GM23338 (cell line): ENCODE measurements at regions not wholly inside any gene's neighbourhood (a gene's known extent, or its start where the extent isn't known, plus 50 kb on each side); places are given as distances from the start of the nearest gene placed in this dataset.

Experiments used
- ATAC-seq: fragments of 200-7000 bp; cut with Tn5 transposase; 3 replicates; pipeline ENCODE4 v1.9.1; 2020
- DNase-seq: peaks from one replicate; pipeline ENCODE4 v3.0.0-alpha.2; 2015; ENCODE audit warnings: low spot score
- H2AFZ ChIP-seq: fragments of 200-600 bp; sonication (generic); 2 replicates; pipeline ENCODE4 v1.8.0; 2016; ENCODE audit warnings: antibody characterized with exemption, mild to moderate bottlenecking, moderate library complexity
- H3F3A ChIP-seq: fragments of 200-600 bp; sonication (generic); replicated peaks from 2 replicates; pipeline ENCODE4 v1.8.0; 2017; ENCODE audit warnings: antibody characterized with exemption, mixed run types, low read depth
- H3K27ac ChIP-seq: fragments of 200-600 bp; sonication (generic); 2 replicates; pipeline ENCODE4 v1.6.1; 2016; ENCODE audit warnings: low read depth
- H3K27me3 ChIP-seq: fragments of 200-600 bp; sonication (generic); 2 replicates; pipeline ENCODE4 v1.8.0; 2016; ENCODE audit warnings: mild to moderate bottlenecking, mixed run types, moderate library complexity; ENCODE audit not compliant: insufficient read depth
- H3K36me3 ChIP-seq: fragments of 200-600 bp; sonication (generic); 2 replicates; pipeline ENCODE4 v1.8.0; 2016; ENCODE audit warnings: mild to moderate bottlenecking; ENCODE audit not compliant: insufficient read depth
- H3K4me1 ChIP-seq: fragments of 200-600 bp; sonication (generic); 2 replicates; pipeline ENCODE4 v1.8.0; 2016; ENCODE audit warnings: mild to moderate bottlenecking, moderate library complexity; ENCODE audit not compliant: insufficient read depth
- H3K4me2 ChIP-seq: fragments of 200-600 bp; sonication (generic); 2 replicates; pipeline ENCODE4 v1.7.1; 2017; ENCODE audit warnings: mixed run types
- H3K4me3 ChIP-seq: fragments of 200-600 bp; sonication (generic); 2 replicates; pipeline ENCODE4 v1.6.1; 2016; ENCODE audit warnings: mixed run types
- H3K79me2 ChIP-seq: fragments of 200-600 bp; sonication (generic); replicated peaks from 2 replicates; pipeline ENCODE4 v1.8.0; 2017; ENCODE audit warnings: mild to moderate bottlenecking; ENCODE audit not compliant: insufficient read depth
- H3K9me2 ChIP-seq: fragments of 200-600 bp; sonication (generic); 2 replicates; pipeline ENCODE4 v1.8.0; 2017; ENCODE audit not compliant: insufficient read depth
- H4K20me1 ChIP-seq: fragments of 200-600 bp; sonication (generic); replicated peaks from 2 replicates; pipeline ENCODE4 v1.8.0; 2017; ENCODE audit warnings: mild to moderate bottlenecking; ENCODE audit not compliant: insufficient read depth
- H3K27ac Mint-ChIP-seq: 2 replicates; pipeline ENCODE4 v1.8.0; 2020; ENCODE audit warnings: inconsistent platforms, mild to moderate bottlenecking, moderate library complexity, mixed read lengths
- H3K27me3 Mint-ChIP-seq: 3 replicates; pipeline ENCODE4 v1.8.0; 2022; ENCODE audit warnings: low read depth, mild to moderate bottlenecking, moderate library complexity, mixed read lengths, inconsistent platforms; ENCODE audit not compliant: insufficient read depth, poor library complexity
- H3K36me3 Mint-ChIP-seq: 3 replicates; pipeline ENCODE4 v1.8.0; 2021; ENCODE audit warnings: low read depth, mild to moderate bottlenecking, inconsistent platforms, moderate library complexity, mixed read lengths
- H3K4me1 Mint-ChIP-seq: 3 replicates; pipeline ENCODE4 v1.8.0; 2020; ENCODE audit warnings: mild to moderate bottlenecking, inconsistent platforms, mixed read lengths
- H3K4me3 Mint-ChIP-seq: 3 replicates; pipeline ENCODE4 v1.8.0; 2021; ENCODE audit warnings: moderate library complexity, mild to moderate bottlenecking, inconsistent platforms, mixed read lengths
- H3K9me3 Mint-ChIP-seq: 3 replicates; pipeline ENCODE4 v1.8.0; 2020; ENCODE audit warnings: moderate library complexity, mild to moderate bottlenecking, inconsistent platforms, mixed read lengths
- CREB1 ChIP-seq: fragments of 250-450 bp; sonication (Bioruptor Pico); IDR thresholded peaks from 2 replicates; pipeline ENCODE4 v1.5.0; 2020; ENCODE audit warnings: low read depth, mild to moderate bottlenecking, moderate library complexity
- CTCF ChIP-seq, 2 experiments: fragments of 200-600 bp in 1 of 2; sonication (generic) in 1 of 2; conservative IDR thresholded peaks; 2 replicates each; pipeline versions ENCODE4 v1.5.1 to v1.6.1; 2016 to 2017; ENCODE audit warnings: antibody characterized with exemption in 2 of 2, low read depth in 2 of 2, mild to moderate bottlenecking in 2 of 2, moderate library complexity in 1 of 2
- ETS1 ChIP-seq: IDR thresholded peaks from 2 replicates; pipeline ENCODE4 v1.6.1; 2016; ENCODE audit warnings: antibody characterized with exemption
- EZH2 ChIP-seq: fragments of 200-600 bp; sonication (generic); IDR thresholded peaks from one replicate; pipeline ENCODE4 v1.8.0; 2017; ENCODE audit warnings: antibody characterized with exemption, mild to moderate bottlenecking, low read depth; ENCODE audit not compliant: unreplicated experiment
- EZH2phosphoT487 ChIP-seq: fragments of 200-600 bp; sonication (generic); IDR thresholded peaks from one replicate; pipeline ENCODE4 v1.8.1; 2018; ENCODE audit warnings: antibody characterized with exemption; ENCODE audit not compliant: unreplicated experiment
- JUNB ChIP-seq: IDR thresholded peaks from one replicate; pipeline ENCODE4 v1.6.1; 2016; ENCODE audit warnings: antibody characterized with exemption; ENCODE audit not compliant: unreplicated experiment
- NANOG ChIP-seq: IDR thresholded peaks from 2 replicates; pipeline ENCODE4 v1.6.1; 2016; ENCODE audit warnings: antibody characterized with exemption, borderline replicate concordance
- POLR2AphosphoS5 ChIP-seq: IDR thresholded peaks from 2 replicates; pipeline ENCODE4 v1.6.1; 2016; ENCODE audit warnings: antibody characterized with exemption, low read depth
- REST ChIP-seq: IDR thresholded peaks from one replicate; pipeline ENCODE4 v1.6.1; 2018; ENCODE audit warnings: antibody characterized with exemption; ENCODE audit not compliant: unreplicated experiment
- STAT1 ChIP-seq: IDR thresholded peaks from one replicate; pipeline ENCODE4 v1.6.1; 2016; ENCODE audit warnings: antibody characterized with exemption; ENCODE audit not compliant: unreplicated experiment
- ZNF114 ChIP-seq: fragments of 250-450 bp; sonication (Bioruptor Pico); IDR thresholded peaks from 2 replicates; pipeline ENCODE4 v1.5.0; 2020; ENCODE audit warnings: mild to moderate bottlenecking, moderate library complexity
- ZNF331 ChIP-seq: fragments of 250-450 bp; sonication (Bioruptor Pico); IDR thresholded peaks from 2 replicates; pipeline ENCODE4 v1.5.0; 2020; ENCODE audit warnings: low read depth, mild to moderate bottlenecking, moderate library complexity
- TF ChIP-seq, protein P1 (sequence below): fragments of 250-450 bp; sonication (Bioruptor Pico); IDR thresholded peaks from 2 replicates; pipeline ENCODE4 v1.5.0; 2020; ENCODE audit warnings: mild to moderate bottlenecking, moderate library complexity

GRCh38 chr4:26215725-26216124 lies 105.1 kb upstream of the RBPJ start:
- Histone ChIP-seq H2AFZ (peak overlapping the region; percentile 72; the same call in 1 of the 2 replicates), H3K4me2 (no peak overlapping the region), H3K79me2 (no peaks in the 10 kb centered on the region), H3K4me1 (no peaks in the 10 kb centered on the region), H4K20me1 (no peaks in the 10 kb centered on the region), H3K36me3 (no peaks in the 10 kb centered on the region), H3K27me3 (no peaks in the 10 kb centered on the region), H3K9me2 (0 out of 2 replicates have a peak, but pooled peaks cover 8% of the 10 kb centered on the region), H3F3A (no peaks in the 10 kb centered on the region), H3K4me3 (no peak overlapping the region), H3K27ac (no peak overlapping the region)
- no peak for ATAC-seq
- peaks cover 2% of the 10 kb centered on the region; the same call in 1 of the 3 replicates for H3K9me3 Mint-ChIP-seq
- H3K4me1 Mint-ChIP-seq, result 0 out of 3 replicates have a peak, but pooled peaks cover 2% of the 10 kb centered on the region
- DNase-seq, result no peak
- TF ChIP-seq CREB1 (CRISPR knock-in tag) (no peak), EZH2 (no peak), ETS1 (no peak), EZH2phosphoT487 (no peak), ZNF114 (CRISPR knock-in tag) (no peak), REST (no peak), POLR2AphosphoS5 (no peak), ZNF331 (no peak), STAT1 (no peak), JUNB (no peak), CTCF (conservative IDR thresholded peaks at IDR 0.05; ENCODE audit: low read depth in 2 of 2) (no peak), NANOG (no peak)
- TF ChIP-seq, protein P1, sequence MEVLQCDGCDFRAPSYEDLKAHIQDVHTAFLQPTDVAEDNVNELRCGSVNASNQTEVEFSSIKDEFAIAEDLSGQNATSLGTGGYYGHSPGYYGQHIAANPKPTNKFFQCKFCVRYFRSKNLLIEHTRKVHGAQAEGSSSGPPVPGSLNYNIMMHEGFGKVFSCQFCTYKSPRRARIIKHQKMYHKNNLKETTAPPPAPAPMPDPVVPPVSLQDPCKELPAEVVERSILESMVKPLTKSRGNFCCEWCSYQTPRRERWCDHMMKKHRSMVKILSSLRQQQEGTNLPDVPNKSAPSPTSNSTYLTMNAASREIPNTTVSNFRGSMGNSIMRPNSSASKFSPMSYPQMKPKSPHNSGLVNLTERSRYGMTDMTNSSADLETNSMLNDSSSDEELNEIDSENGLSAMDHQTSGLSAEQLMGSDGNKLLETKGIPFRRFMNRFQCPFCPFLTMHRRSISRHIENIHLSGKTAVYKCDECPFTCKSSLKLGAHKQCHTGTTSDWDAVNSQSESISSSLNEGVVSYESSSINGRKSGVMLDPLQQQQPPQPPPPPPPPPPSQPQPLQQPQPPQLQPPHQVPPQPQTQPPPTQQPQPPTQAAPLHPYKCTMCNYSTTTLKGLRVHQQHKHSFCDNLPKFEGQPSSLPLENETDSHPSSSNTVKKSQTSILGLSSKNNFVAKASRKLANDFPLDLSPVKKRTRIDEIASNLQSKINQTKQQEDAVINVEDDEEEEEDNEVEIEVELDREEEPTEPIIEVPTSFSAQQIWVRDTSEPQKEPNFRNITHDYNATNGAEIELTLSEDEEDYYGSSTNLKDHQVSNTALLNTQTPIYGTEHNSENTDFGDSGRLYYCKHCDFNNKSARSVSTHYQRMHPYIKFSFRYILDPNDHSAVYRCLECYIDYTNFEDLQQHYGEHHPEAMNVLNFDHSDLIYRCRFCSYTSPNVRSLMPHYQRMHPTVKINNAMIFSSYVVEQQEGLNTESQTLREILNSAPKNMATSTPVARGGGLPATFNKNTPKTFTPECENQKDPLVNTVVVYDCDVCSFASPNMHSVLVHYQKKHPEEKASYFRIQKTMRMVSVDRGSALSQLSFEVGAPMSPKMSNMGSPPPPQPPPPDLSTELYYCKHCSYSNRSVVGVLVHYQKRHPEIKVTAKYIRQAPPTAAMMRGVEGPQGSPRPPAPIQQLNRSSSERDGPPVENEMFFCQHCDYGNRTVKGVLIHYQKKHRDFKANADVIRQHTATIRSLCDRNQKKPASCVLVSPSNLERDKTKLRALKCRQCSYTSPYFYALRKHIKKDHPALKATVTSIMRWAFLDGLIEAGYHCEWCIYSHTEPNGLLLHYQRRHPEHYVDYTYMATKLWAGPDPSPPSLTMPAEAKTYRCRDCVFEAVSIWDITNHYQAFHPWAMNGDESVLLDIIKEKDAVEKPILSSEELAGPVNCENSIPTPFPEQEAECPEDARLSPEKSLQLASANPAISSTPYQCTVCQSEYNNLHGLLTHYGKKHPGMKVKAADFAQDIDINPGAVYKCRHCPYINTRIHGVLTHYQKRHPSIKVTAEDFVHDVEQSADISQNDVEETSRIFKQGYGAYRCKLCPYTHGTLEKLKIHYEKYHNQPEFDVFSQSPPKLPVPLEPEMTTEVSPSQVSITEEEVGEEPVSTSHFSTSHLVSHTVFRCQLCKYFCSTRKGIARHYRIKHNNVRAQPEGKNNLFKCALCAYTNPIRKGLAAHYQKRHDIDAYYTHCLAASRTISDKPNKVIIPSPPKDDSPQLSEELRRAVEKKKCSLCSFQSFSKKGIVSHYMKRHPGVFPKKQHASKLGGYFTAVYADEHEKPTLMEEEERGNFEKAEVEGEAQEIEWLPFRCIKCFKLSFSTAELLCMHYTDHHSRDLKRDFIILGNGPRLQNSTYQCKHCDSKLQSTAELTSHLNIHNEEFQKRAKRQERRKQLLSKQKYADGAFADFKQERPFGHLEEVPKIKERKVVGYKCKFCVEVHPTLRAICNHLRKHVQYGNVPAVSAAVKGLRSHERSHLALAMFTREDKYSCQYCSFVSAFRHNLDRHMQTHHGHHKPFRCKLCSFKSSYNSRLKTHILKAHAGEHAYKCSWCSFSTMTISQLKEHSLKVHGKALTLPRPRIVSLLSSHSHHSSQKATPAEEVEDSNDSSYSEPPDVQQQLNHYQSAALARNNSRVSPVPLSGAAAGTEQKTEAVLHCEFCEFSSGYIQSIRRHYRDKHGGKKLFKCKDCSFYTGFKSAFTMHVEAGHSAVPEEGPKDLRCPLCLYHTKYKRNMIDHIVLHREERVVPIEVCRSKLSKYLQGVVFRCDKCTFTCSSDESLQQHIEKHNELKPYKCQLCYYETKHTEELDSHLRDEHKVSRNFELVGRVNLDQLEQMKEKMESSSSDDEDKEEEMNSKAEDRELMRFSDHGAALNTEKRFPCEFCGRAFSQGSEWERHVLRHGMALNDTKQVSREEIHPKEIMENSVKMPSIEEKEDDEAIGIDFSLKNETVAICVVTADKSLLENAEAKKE (CRISPR knock-in tag), result no peak
- H3K4me3 Mint-ChIP-seq, result no peak overlapping the region
- no peaks in the 10 kb centered on the region for H3K36me3 Mint-ChIP-seq
- no peak overlapping the region for H3K27ac Mint-ChIP-seq
- H3K27me3 Mint-ChIP-seq, result peaks cover 4% of the 10 kb centered on the region
